A673 (cell line): ENCODE measurements at regions not wholly inside any gene's neighbourhood (a gene's known extent, or its start where the extent isn't known, plus 50 kb on each side); places are given as distances from the start of the nearest gene placed in this dataset.

Experiments
- BruUV-seq: library from RNA; stranded (reverse); fragments of 400-500 nt; replicated peaks from 2 replicates; lab custom pipeline; 2021; lab: Mats Ljungman, UMichigan
- CTCF ChIA-PET: fragments of 300-600 bp; sonication (Branson Sonifier 250); formaldehyde crosslinking; loops from one replicate; lab custom pipeline; 2022; ENCODE audit warnings: antibody characterized with exemption; lab: Charles Lee
- POLR2A ChIA-PET: fragments of 300-600 bp; sonication (Branson Sonifier 250); formaldehyde crosslinking; loops from one replicate; lab custom pipeline; 2022; ENCODE audit warnings: antibody characterized with exemption; ENCODE audit not compliant: low non-redundant PET; lab: Charles Lee
- DNase-seq: peaks from one replicate; pipeline ENCODE4 v3.0.0-alpha.2; 2015; ENCODE audit warnings: low spot score
- H3K27ac ChIP-seq: fragments of 200-600 bp; sonication (generic); 2 replicates; pipeline ENCODE4 v1.5.1; 2016; ENCODE audit warnings: mixed run types, low read depth, mild to moderate bottlenecking, mixed read lengths, antibody characterized with exemption, low read length; ENCODE audit not compliant: poor library complexity, severe bottlenecking
- H3K27me3 ChIP-seq: fragments of 200-600 bp; sonication (generic); replicated peaks from 2 replicates; pipeline ENCODE4 v1.6.1; 2017; ENCODE audit warnings: mixed run types, low read depth, mild to moderate bottlenecking, mixed read lengths, antibody characterized with exemption, low read length; ENCODE audit not compliant: insufficient read depth, poor library complexity
- H3K36me3 ChIP-seq: fragments of 200-600 bp; sonication (generic); 2 replicates; pipeline ENCODE4 v1.6.1; 2016; ENCODE audit warnings: mixed run types, mild to moderate bottlenecking, mixed read lengths, antibody characterized with exemption, low read length; ENCODE audit not compliant: insufficient read depth, poor library complexity, severe bottlenecking
- H3K4me1 ChIP-seq: fragments of 200-600 bp; sonication (generic); 2 replicates; pipeline ENCODE4 v1.6.1; 2017; ENCODE audit warnings: mixed run types, mild to moderate bottlenecking, mixed read lengths, antibody characterized with exemption, low read length; ENCODE audit not compliant: insufficient read depth, poor library complexity, severe bottlenecking
- H3K4me3 ChIP-seq: fragments of 200-600 bp; sonication (generic); 2 replicates; pipeline ENCODE4 v1.5.1; 2016; ENCODE audit warnings: low read depth, mixed run types, mild to moderate bottlenecking, mixed read lengths, low read length; ENCODE audit not compliant: poor library complexity, severe bottlenecking
- H3K9me3 ChIP-seq: fragments of 200-600 bp; sonication (generic); 2 replicates; pipeline ENCODE4 v1.6.1; 2016; ENCODE audit warnings: mixed run types, low read depth, mild to moderate bottlenecking, mixed read lengths, antibody characterized with exemption, low read length; ENCODE audit not compliant: poor library complexity, severe bottlenecking
- CTCF ChIP-seq: fragments of 300-800, 200-600 bp; sonication (generic); conservative IDR thresholded peaks from 2 replicates; pipeline ENCODE4 v1.5.1; 2017; ENCODE audit warnings: low read depth, mild to moderate bottlenecking, antibody characterized with exemption, low read length, moderate library complexity, mixed read lengths
- EZH2 ChIP-seq: fragments of 200-600 bp; sonication (generic); IDR thresholded peaks from 2 replicates; pipeline ENCODE4 v1.6.1; 2017; ENCODE audit warnings: borderline replicate concordance, low read depth, mild to moderate bottlenecking, mixed read lengths, antibody characterized with exemption, low read length; ENCODE audit not compliant: poor library complexity, severe bottlenecking
- intact Hi-C: fragments of 100-400 bp; cut with micrococcal nuclease; formaldehyde crosslinking; loops from one replicate; pipeline ENCODE4 v1.10.0; 2022; ENCODE audit not compliant: unreplicated experiment

- no peaks in the 10 kb centered on the region for H3K4me1 ChIP-seq
- intact Hi-C loops = loop anchor here (2.0 to 5.0 kb wide), 3 partner anchors 447 to 667 kb away; no protein-coding TSS in a partner anchor
- no peaks in the 10 kb centered on the region for H3K27me3 ChIP-seq
- H3K4me3 ChIP-seq = no peak overlapping the region
- H3K36me3 ChIP-seq = no peaks in the 10 kb centered on the region
- TF ChIP-seq CTCF (peak; percentile 89), EZH2 (no peak)
- no peak overlapping the region for H3K27ac ChIP-seq
- DNase-seq = peak; percentile 59
- no TSS peak for BruUV-seq
- ChIA-PET POLR2A (no interaction called here), CTCF (interaction anchor here (0.6 to 0.8 kb wide), 2 partner anchors 8 to 270 kb away, joined by 3 read pairs; no protein-coding TSS in a partner anchor)
- no peaks in the 10 kb centered on the region for H3K9me3 ChIP-seq
Observed at GRCh38 chr3:157865352-157866000, 240.7 kb downstream of the SHOX2 start.

- Histone ChIP-seq H3K27me3 (no peaks in the 10 kb centered on the region), H3K4me3 (no peak overlapping the region), H3K9me3 (no peaks in the 10 kb centered on the region), H3K36me3 (no peaks in the 10 kb centered on the region), H3K27ac (no peak overlapping the region), H3K4me1 (no peaks in the 10 kb centered on the region)
- POLR2A ChIA-PET = interaction anchor here (0.6 kb wide), 1 partner anchor 454 kb away, joined by 3 read pairs; no protein-coding TSS in a partner anchor
- DNase-seq = no peak
- intact Hi-C loops = loop anchor here (5.0 kb wide), 1 partner anchor 244 kb away; no protein-coding TSS in a partner anchor
- BruUV-seq = no TSS peak
- TF ChIP-seq CTCF (no peak), EZH2 (no peak)
- CTCF ChIA-PET = no interaction called here
Observed at GRCh38 chr3:157861076-157861765, 245.0 kb downstream of the SHOX2 start.

- BruUV-seq = no TSS peak
- intact Hi-C loops = no loop called here
- TF ChIP-seq CTCF = no peak
- TF ChIP-seq EZH2 = no peak
- H3K9me3 ChIP-seq = no peaks in the 10 kb centered on the region
- no peaks in the 10 kb centered on the region for H3K4me1 ChIP-seq
- H3K27ac ChIP-seq = no peak overlapping the region
- H3K36me3 ChIP-seq = no peaks in the 10 kb centered on the region
- ChIA-PET POLR2A (no interaction called here), CTCF (no interaction called here)
- no peak overlapping the region for H3K4me3 ChIP-seq
- DNase-seq = no peak
- no peaks in the 10 kb centered on the region for H3K27me3 ChIP-seq
Observed at GRCh38 chr3:157859541-157859940, 246.7 kb downstream of the SHOX2 start.
